Neural progenitor cell (in vitro differentiated cells): ENCODE measurements at regions not wholly inside any gene's neighbourhood (a gene's known extent, or its start where the extent isn't known, plus 50 kb on each side); places are given as distances from the start of the nearest gene placed in this dataset.

Source experiments
- DNase-seq: peaks from one replicate; pipeline ENCODE4 v3.0.0-alpha.2; 2016; ENCODE audit warnings: low spot score
- H2AFZ ChIP-seq: fragments of 200-600 bp; sonication (generic); replicated peaks from 2 replicates; pipeline ENCODE4 v1.6.1; 2016; ENCODE audit warnings: antibody characterized with exemption
- H3F3A ChIP-seq: fragments of 200-600 bp; sonication (generic); 2 replicates; pipeline ENCODE4 v1.6.1; 2016; ENCODE audit warnings: antibody characterized with exemption, low read depth
- H3K27ac ChIP-seq: fragments of 200-600 bp; sonication (generic); 2 replicates; pipeline ENCODE4 v1.5.1; 2016; ENCODE audit warnings: mild to moderate bottlenecking
- H3K27me3 ChIP-seq: fragments of 200-600 bp; sonication (generic); 2 replicates; pipeline ENCODE4 v1.6.1; 2016; ENCODE audit warnings: mild to moderate bottlenecking, moderate library complexity
- H3K36me3 ChIP-seq: fragments of 200-600 bp; sonication (generic); 2 replicates; pipeline ENCODE4 v1.5.1; 2016
- H3K4me1 ChIP-seq: fragments of 200-600 bp; sonication (generic); 2 replicates; pipeline ENCODE4 v1.6.1; 2016; ENCODE audit warnings: mixed run types
- H3K4me2 ChIP-seq: fragments of 200-600 bp; sonication (generic); 2 replicates; pipeline ENCODE4 v1.6.1; 2016
- H3K4me3 ChIP-seq: fragments of 200-600 bp; sonication (generic); 2 replicates; pipeline ENCODE4 v1.5.1; 2016
- H3K79me2 ChIP-seq: fragments of 200-600 bp; sonication (generic); 2 replicates; pipeline ENCODE4 v1.6.1; 2016; ENCODE audit warnings: low read depth
- H3K9ac ChIP-seq: fragments of 200-600 bp; sonication (generic); 2 replicates; pipeline ENCODE4 v1.6.1; 2016
- H3K9me3 ChIP-seq: fragments of 200-600 bp; sonication (generic); 2 replicates; pipeline ENCODE4 v1.5.1; 2016; ENCODE audit warnings: low read depth
- H4K20me1 ChIP-seq: fragments of 200-600 bp; sonication (generic); 2 replicates; pipeline ENCODE4 v1.6.1; 2016; ENCODE audit warnings: low read depth
- H3K27ac Mint-ChIP-seq: 3 replicates; pipeline ENCODE4 v1.8.0; 2021; ENCODE audit warnings: mixed read lengths
- H3K27me3 Mint-ChIP-seq: 2 replicates; pipeline ENCODE4 v1.8.0; 2022; ENCODE audit warnings: low read depth, mild to moderate bottlenecking, inconsistent platforms, moderate library complexity, mixed read lengths; ENCODE audit not compliant: insufficient read depth
- H3K36me3 Mint-ChIP-seq: 3 replicates; pipeline ENCODE4 v1.8.0; 2021; ENCODE audit warnings: mixed read lengths
- H3K4me1 Mint-ChIP-seq: 3 replicates; pipeline ENCODE4 v1.8.0; 2021; ENCODE audit warnings: mixed read lengths
- H3K4me3 Mint-ChIP-seq: 3 replicates; pipeline ENCODE4 v1.8.0; 2021; ENCODE audit warnings: mild to moderate bottlenecking, moderate library complexity, mixed read lengths
- H3K9me3 Mint-ChIP-seq: 3 replicates; pipeline ENCODE4 v1.8.0; 2020; ENCODE audit warnings: mixed read lengths
- EZH2 ChIP-seq: fragments of 200-600 bp; sonication (generic); IDR thresholded peaks from 2 replicates; pipeline ENCODE4 v1.6.1; 2017; ENCODE audit warnings: antibody characterized with exemption, mild to moderate bottlenecking, moderate library complexity
- EZH2phosphoT487 ChIP-seq: fragments of 200-600 bp; sonication (generic); IDR thresholded peaks from 2 replicates; pipeline ENCODE4 v1.6.1; 2017; ENCODE audit warnings: antibody characterized with exemption
- TF ChIP-seq, protein P1 (sequence below): fragments of 200-600 bp; sonication (generic); IDR thresholded peaks from 2 replicates; pipeline ENCODE4 v1.5.1; 2017; ENCODE audit warnings: antibody characterized with exemption, mild to moderate bottlenecking

DNA sequence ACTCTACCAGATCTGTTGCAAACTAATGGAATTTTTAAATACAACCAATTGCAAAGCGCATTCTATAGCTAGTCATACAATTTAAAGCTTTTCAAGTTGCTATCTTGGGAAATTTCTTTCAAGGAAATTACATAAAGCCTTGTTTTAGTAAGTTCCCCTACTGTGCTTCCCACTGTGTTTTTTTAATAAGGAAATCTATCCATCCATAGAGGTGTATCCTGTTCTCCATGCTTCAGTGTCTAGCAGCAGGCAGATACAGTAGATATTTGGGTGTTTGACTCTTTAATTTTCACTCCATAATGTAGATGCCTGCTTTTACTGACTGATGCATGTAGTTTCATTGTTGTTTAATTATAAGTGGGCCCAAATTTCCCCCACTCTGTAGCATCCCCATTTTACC, 171.6 kb upstream of the POU3F4 start:
- H3K4me1 ChIP-seq, result no peaks in the 10 kb centered on the region
- H3K9me3 ChIP-seq, result peaks cover 13% of the 10 kb centered on the region
- peaks cover 2% of the 10 kb centered on the region for H3K9me3 Mint-ChIP-seq
- TF ChIP-seq EZH2phosphoT487 (no peak), EZH2 (no peak)
- TF ChIP-seq, protein P1, sequence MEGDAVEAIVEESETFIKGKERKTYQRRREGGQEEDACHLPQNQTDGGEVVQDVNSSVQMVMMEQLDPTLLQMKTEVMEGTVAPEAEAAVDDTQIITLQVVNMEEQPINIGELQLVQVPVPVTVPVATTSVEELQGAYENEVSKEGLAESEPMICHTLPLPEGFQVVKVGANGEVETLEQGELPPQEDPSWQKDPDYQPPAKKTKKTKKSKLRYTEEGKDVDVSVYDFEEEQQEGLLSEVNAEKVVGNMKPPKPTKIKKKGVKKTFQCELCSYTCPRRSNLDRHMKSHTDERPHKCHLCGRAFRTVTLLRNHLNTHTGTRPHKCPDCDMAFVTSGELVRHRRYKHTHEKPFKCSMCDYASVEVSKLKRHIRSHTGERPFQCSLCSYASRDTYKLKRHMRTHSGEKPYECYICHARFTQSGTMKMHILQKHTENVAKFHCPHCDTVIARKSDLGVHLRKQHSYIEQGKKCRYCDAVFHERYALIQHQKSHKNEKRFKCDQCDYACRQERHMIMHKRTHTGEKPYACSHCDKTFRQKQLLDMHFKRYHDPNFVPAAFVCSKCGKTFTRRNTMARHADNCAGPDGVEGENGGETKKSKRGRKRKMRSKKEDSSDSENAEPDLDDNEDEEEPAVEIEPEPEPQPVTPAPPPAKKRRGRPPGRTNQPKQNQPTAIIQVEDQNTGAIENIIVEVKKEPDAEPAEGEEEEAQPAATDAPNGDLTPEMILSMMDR, result no peak
- no peaks in the 10 kb centered on the region for H3K79me2 ChIP-seq
- H3K4me3 ChIP-seq, result no peak overlapping the region
- H3K27ac Mint-ChIP-seq, result no peak overlapping the region
- no peak overlapping the region for H2AFZ ChIP-seq
- H4K20me1 ChIP-seq, result no peaks in the 10 kb centered on the region
- H3K4me1 Mint-ChIP-seq, result peaks cover under 1% of the 10 kb centered on the region
- H3K27me3 Mint-ChIP-seq, result no peaks in the 10 kb centered on the region
- H3K9ac ChIP-seq, result no peak overlapping the region
- H3K4me2 ChIP-seq, result no peak overlapping the region
- no peaks in the 10 kb centered on the region for H3K36me3 ChIP-seq
- H3K36me3 Mint-ChIP-seq, result no peaks in the 10 kb centered on the region
- DNase-seq, result no peak
- H3K27me3 ChIP-seq, result no peaks in the 10 kb centered on the region
- no peak overlapping the region for H3K27ac ChIP-seq
- H3F3A ChIP-seq, result no peaks in the 10 kb centered on the region
- H3K4me3 Mint-ChIP-seq, result no peak overlapping the region

- Histone ChIP-seq H3F3A (no peaks in the 10 kb centered on the region), H3K79me2 (no peaks in the 10 kb centered on the region), H3K4me3 (no peak overlapping the region), H3K27ac (no peak overlapping the region), H4K20me1 (no peaks in the 10 kb centered on the region), H3K4me1 (peaks cover under 1% of the 10 kb centered on the region), H3K36me3 (no peaks in the 10 kb centered on the region), H3K9ac (no peak overlapping the region), H3K27me3 (no peaks in the 10 kb centered on the region), H3K4me2 (no peak overlapping the region), H3K9me3 (peaks cover 13% of the 10 kb centered on the region), H2AFZ (no peak overlapping the region)
- DNase-seq, result no peak
- Mint-ChIP-seq H3K4me3 (no peak overlapping the region), H3K4me1 (peaks cover 5% of the 10 kb centered on the region), H3K36me3 (no peaks in the 10 kb centered on the region), H3K27ac (no peak overlapping the region), H3K27me3 (no peaks in the 10 kb centered on the region), H3K9me3 (peaks cover 2% of the 10 kb centered on the region)
- TF ChIP-seq EZH2 (no peak), EZH2phosphoT487 (no peak)
- TF ChIP-seq, protein P1, result no peak
These were observed 168.4 kb upstream of the POU3F4 start for GRCh38 chrX:83339724-83340123.

GRCh38 chrX:83345298-83345697, 162.8 kb upstream of the POU3F4 start:
- Histone ChIP-seq H2AFZ (no peak overlapping the region), H3K27me3 (no peaks in the 10 kb centered on the region), H4K20me1 (no peaks in the 10 kb centered on the region), H3K4me2 (peak overlapping the region; percentile 35), H3F3A (no peaks in the 10 kb centered on the region), H3K9me3 (no peaks in the 10 kb centered on the region), H3K27ac (no peak overlapping the region), H3K4me3 (no peak overlapping the region), H3K9ac (no peak overlapping the region), H3K79me2 (no peaks in the 10 kb centered on the region), H3K36me3 (no peaks in the 10 kb centered on the region), H3K4me1 (peaks cover 9% of the 10 kb centered on the region)
- DNase-seq, result peak; percentile 6
- H3K36me3 Mint-ChIP-seq, result no peaks in the 10 kb centered on the region
- H3K4me3 Mint-ChIP-seq, result no peak overlapping the region
- H3K27me3 Mint-ChIP-seq, result no peaks in the 10 kb centered on the region
- peaks cover 23% of the 10 kb centered on the region for H3K4me1 Mint-ChIP-seq
- TF ChIP-seq EZH2, result no peak
- TF ChIP-seq, protein P1, result no peak
- no peak overlapping the region for H3K27ac Mint-ChIP-seq
- no peaks in the 10 kb centered on the region for H3K9me3 Mint-ChIP-seq
